ENCODE measurements at regions not wholly inside any gene's neighbourhood (a gene's known extent, or its start where the extent isn't known, plus 50 kb on each side); places are given as distances from the start of the nearest gene placed in this dataset.

DNA sequence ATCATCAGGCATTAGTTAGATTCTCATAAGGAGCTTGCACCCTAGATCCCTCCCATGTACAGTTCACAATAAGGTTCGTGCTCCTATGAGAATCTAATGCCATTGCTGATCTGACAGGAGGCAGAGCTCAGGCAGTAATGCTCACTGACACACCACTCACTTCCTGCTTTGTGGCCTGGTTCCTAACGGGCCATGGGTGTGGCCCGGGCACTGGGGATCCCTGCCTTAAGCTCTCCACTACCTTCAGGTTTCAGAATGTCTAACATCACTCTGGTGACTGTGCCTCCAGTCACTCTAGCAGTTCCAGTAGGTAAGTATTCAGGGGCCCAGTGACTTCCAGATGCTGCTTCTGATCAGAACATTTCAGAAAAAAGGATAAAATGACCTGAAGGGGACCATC is 152.4 kb downstream of the LRRC70 start:
- H3K27ac Mint-ChIP-seq = no peak overlapping the region
- no peaks in the 10 kb centered on the region for H3K36me3 Mint-ChIP-seq
- H3K4me3 Mint-ChIP-seq = no peak overlapping the region
- H3K27me3 Mint-ChIP-seq = peaks cover 3% of the 10 kb centered on the region
- no peaks in the 10 kb centered on the region for H3K4me1 Mint-ChIP-seq
- H3K9me3 Mint-ChIP-seq = peaks cover 0 to 12% (median 3%) of the 10 kb centered on the region in 3 donors

DNA sequence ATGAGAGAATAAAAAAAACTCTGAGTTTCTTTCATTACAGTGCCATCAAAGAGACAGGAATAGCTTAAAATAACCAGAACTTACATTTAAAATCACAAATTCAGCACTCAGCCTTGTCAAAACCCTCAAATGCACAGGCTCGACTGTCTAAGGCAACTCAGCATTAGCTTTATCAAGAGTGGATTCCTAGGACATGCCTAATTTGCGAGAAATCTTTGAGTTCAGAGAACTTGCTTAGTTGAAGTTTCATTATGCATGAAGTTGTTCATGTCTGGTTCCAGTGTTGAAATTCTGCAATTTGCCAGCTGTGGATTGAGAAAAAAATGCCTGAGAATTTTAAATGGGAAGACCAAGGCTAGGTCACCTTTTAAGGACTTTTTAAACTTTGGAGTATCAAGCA is 151.1 kb downstream of the LRRC70 start:
- Mint-ChIP-seq H3K36me3 (no peaks in the 10 kb centered on the region), H3K27ac (no peak overlapping the region), H3K4me3 (no peak overlapping the region), H3K9me3 (peaks cover 0 to 12% (median 3%) of the 10 kb centered on the region in 3 donors), H3K4me1 (no peaks in the 10 kb centered on the region), H3K27me3 (peaks cover 3% of the 10 kb centered on the region)

DNA sequence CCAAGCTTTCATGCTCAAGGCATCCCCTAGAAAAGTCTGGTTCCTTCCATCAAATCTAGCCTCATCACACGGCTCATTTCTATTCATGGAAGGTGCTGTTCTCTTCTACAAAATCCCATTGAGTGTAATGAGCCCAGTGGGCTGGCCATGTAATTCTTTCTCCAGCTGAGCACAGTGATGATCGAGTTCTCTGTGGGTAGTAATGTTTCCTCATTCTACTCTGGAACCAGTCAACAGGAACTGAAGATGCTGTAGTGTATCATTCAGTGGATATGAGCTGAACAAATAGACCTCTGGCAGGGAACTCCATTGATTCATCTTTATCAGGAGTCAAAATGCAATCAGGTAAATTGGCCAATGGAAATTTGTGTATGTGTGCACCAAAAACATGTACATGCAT is 149.2 kb downstream of the LRRC70 start:
- Mint-ChIP-seq H3K36me3 (no peaks in the 10 kb centered on the region), H3K9me3 (peaks cover 0 to 6% (median 3%) of the 10 kb centered on the region in 3 donors), H3K27me3 (peaks cover 3% of the 10 kb centered on the region), H3K4me3 (no peak overlapping the region), H3K4me1 (no peaks in the 10 kb centered on the region), H3K27ac (no peak overlapping the region)

DNA sequence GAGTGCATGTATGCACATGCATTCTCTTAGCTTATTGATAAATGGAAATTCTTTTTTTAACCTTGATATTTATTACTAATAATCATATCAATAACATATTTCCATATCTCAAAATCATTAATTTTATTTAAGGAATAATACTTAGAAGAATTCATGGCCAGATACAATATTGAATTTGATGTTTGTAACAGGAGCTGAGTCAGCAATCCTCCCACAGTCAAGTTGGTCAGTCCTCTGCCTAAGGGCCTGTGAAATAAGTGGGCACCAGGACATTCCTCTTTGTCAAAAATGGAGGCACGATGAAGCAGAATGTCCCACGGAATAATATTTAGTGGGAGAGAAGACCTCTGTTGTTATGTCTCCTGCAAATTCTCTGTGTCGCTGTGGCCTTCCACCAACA is 148.6 kb downstream of the LRRC70 start:
- Mint-ChIP-seq H3K9me3 (peaks cover 0 to 6% (median 3%) of the 10 kb centered on the region in 3 donors), H3K36me3 (no peaks in the 10 kb centered on the region), H3K27me3 (no peaks in the 10 kb centered on the region), H3K4me3 (no peak overlapping the region), H3K4me1 (no peaks in the 10 kb centered on the region), H3K27ac (no peak overlapping the region)

DNA sequence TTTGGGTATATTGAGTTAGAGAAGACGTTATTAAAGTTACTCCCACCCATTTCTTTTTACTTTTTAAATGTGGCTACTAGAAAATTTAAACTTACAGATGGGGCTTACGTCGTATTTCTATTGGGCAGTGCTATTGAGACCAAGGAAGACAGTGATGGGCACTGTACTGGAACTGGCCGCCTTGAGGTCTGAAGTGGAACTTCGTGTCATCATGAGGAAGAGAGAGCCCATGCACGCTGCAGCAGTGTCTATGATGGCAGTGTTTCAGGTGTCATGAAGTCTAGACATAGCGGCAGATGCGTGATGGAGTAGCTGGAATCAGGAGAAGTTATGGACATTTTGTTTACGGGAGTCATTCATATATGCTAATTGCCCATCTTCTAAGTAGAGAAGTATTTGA is 143.7 kb downstream of the LRRC70 start:
- peaks cover 0 to 2% (median 0%) of the 10 kb centered on the region in 3 donors for H3K9me3 Mint-ChIP-seq
- no peaks in the 10 kb centered on the region for H3K4me1 Mint-ChIP-seq
- H3K36me3 Mint-ChIP-seq = no peaks in the 10 kb centered on the region
- H3K27ac Mint-ChIP-seq = no peak overlapping the region
- H3K27me3 Mint-ChIP-seq = peaks cover 9% of the 10 kb centered on the region
- H3K4me3 Mint-ChIP-seq = no peak overlapping the region

DNA sequence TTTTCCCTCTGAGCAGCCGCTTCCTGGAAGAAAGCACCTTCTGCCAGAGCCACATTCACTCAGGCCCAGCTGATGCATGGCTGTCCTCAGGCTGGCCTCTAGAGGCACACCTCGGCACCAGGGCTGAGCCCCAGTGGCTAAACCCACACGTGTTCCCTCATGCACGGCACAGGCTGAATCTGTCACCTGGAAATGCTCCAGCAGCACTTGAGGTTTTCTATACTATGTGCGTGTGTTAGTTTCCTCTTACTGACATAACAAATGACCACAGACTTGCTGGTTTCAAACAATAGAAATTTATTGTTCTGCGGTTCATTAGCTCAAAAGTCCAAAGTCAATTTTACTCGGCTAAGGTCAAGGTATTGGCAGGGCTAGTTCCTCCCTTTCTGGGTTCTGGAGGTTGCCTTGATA is 141.4 kb downstream of the LRRC70 start:
- H3K27me3 Mint-ChIP-seq = peaks cover 9% of the 10 kb centered on the region
- H3K9me3 Mint-ChIP-seq = peaks cover 0 to 2% (median 0%) of the 10 kb centered on the region in 3 donors
- H3K4me1 Mint-ChIP-seq = no peaks in the 10 kb centered on the region
- no peak overlapping the region for H3K4me3 Mint-ChIP-seq
- no peaks in the 10 kb centered on the region for H3K36me3 Mint-ChIP-seq
- H3K27ac Mint-ChIP-seq = peak overlapping the region in 1 of 3 donors; percentile 5

DNA sequence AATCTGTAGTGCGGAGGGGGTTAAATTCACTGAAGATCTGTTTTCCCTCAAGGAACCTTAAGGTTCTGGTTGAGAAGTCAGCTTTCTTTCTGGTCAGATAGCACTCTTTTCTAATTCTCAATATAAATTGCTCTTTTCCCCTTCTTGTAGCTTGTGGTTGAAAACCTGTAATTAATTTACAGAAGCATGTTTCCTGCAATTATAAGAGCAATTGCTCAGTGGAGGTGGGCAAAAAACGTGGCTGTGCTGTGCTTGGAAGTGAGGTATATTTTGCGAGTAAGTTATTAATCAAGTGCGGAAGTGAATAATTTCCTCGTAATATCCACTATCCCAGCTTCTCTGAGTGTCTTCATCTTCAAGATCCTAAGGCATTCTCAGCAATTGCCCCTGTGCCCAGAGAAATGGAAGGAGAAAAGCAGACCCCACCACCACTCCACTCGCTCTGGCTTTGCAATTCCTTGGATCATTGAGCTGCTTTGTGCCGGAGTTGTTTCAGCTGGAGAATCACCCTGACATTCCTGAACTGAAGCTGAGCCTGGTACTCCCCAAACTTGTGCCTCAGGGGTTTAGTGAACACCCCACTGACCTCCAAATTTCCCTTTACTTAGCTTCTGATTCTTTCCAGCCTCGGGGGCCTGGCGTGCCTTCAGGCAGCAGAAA is 140.6 kb downstream of the LRRC70 start:
- Mint-ChIP-seq H3K4me3 (no peak overlapping the region), H3K36me3 (no peaks in the 10 kb centered on the region), H3K9me3 (peaks cover 0 to 2% (median 0%) of the 10 kb centered on the region in 3 donors), H3K4me1 (no peaks in the 10 kb centered on the region), H3K27ac (no peak overlapping the region), H3K27me3 (peaks cover 9% of the 10 kb centered on the region)

DNA sequence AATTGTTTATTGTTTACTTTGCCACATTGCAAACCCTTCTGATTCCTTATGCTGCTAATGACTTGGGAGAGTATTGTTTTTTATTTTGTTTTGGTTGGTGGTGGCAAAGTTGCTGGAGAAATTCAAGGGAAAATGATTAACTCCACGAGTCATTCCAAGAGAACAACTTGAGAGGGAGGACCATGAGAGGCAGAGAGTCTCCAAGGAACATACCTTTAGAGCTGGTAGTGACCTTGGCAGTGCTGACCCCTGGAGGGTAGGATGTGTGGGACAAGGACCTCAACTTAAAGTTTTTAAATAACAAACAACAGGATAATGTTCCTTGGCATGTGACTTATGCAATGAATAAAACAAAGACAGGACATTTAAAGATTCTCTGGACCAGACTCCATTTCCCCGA is 139.7 kb downstream of the LRRC70 start:
- H3K27ac Mint-ChIP-seq = no peak overlapping the region
- H3K4me3 Mint-ChIP-seq = no peak overlapping the region
- H3K27me3 Mint-ChIP-seq = peaks cover 9% of the 10 kb centered on the region
- H3K4me1 Mint-ChIP-seq = no peaks in the 10 kb centered on the region
- no peaks in the 10 kb centered on the region for H3K36me3 Mint-ChIP-seq
- H3K9me3 Mint-ChIP-seq = peaks cover 0 to 2% (median 0%) of the 10 kb centered on the region in 3 donors

DNA sequence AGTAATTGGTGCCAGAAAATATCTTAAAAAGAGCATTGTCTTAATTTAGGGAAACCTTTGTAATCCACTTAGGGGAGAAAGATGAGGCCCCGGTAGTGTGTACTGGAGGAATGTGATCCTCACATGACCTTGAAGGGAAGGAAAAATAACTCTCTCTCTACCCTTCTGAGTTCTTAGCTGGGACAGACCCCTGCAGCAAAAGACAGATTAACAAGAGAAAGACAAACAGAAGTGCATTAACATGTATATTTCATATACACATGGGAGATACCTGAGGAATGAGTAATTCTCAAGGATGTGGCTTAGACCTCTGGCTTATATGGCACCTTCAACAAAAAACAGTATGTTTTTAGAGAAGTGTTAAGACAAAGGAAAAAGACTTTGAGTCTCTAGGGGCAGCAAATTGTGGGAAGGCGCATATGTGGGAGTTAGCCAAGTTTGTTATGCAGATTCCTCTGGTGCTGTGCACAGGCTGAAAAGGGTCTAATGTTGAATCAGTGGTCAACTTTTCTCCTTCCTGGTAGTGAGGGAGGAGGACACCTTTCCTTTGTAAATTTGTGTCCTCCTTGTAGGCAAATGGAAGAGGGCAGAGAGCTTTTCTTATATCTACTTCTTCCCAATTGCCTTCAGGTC is 138.8 kb downstream of the LRRC70 start:
- Mint-ChIP-seq H3K27me3 (peaks cover 9% of the 10 kb centered on the region), H3K9me3 (peaks cover 0 to 2% (median 0%) of the 10 kb centered on the region in 3 donors), H3K4me1 (no peaks in the 10 kb centered on the region), H3K4me3 (no peak overlapping the region), H3K36me3 (no peaks in the 10 kb centered on the region), H3K27ac (no peak overlapping the region)

DNA sequence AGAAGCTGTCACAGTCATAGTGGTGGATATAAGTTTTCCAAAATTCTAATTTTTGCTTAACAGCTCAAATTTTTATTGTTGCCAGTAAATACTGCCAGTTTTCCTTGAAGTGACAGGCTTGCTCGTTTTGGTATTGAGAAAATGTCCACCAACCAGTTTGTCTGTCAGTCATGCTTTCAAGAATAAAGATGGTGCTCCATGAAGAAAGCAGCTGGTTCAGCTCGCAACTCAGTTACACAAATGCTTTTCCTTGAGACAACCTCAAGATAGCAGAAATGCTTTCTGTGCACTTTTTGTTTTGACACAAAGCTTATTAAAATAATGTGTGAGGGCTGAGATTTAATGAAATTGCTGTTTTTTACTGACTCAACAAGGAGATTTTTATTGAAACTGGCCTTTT is 135.7 kb downstream of the LRRC70 start:
- peaks cover 1% of the 10 kb centered on the region for H3K27me3 Mint-ChIP-seq
- no peak overlapping the region for H3K4me3 Mint-ChIP-seq
- no peaks in the 10 kb centered on the region for H3K4me1 Mint-ChIP-seq

DNA sequence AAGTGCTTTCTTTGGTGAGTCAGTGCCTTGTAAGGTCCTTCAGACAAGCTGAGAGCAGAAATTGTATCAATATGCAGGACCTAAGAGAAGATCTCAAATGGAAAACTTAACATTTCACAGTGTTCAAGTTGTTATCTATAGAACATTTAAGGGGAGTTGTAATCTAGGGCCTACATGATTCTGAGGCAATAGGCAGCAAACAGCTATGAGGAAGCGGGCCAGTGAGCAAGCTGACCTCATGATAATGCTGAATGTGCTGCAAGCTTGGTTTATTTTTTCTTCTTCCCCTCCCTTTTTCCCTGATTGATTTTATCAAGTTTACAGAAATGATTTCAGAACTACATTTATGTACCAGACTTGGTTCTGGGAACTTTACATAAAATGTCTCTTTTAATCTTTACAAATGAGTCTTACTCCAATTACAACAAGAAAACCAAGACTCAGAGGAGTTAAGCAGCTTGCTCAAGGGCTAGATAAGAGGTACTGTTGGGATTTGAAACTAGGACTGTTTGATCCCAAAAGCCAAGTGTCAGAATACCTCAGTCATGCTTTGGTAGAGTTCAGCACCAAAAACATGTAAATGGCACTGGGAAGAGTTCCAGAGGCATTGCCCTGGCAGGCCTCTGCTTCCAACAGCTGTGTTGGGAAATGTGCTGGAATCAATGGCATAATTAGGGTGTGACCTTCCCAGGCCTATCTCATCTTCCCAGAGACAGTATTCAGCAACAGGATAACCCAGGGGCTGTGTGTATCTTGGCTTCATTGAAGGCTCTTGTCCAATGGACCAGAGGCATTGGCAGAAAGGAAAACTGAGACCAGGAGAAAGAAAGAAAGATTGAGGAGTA is 130.1 kb downstream of the LRRC70 start:
- H3K36me3 Mint-ChIP-seq = peaks cover 2% of the 10 kb centered on the region
- no peak overlapping the region for H3K4me3 Mint-ChIP-seq
- no peak overlapping the region for H3K27ac Mint-ChIP-seq
- H3K9me3 Mint-ChIP-seq = peaks cover 0 to 3% (median 3%) of the 10 kb centered on the region in 3 donors
- H3K4me1 Mint-ChIP-seq = no peaks in the 10 kb centered on the region
- H3K27me3 Mint-ChIP-seq = no peaks in the 10 kb centered on the region

More for the DNA sequence above, 135.7 kb downstream of the LRRC70 start:
- Mint-ChIP-seq H3K9me3 (no peaks in the 10 kb centered on the region), H3K27ac (no peak overlapping the region), H3K36me3 (no peaks in the 10 kb centered on the region)

DNA sequence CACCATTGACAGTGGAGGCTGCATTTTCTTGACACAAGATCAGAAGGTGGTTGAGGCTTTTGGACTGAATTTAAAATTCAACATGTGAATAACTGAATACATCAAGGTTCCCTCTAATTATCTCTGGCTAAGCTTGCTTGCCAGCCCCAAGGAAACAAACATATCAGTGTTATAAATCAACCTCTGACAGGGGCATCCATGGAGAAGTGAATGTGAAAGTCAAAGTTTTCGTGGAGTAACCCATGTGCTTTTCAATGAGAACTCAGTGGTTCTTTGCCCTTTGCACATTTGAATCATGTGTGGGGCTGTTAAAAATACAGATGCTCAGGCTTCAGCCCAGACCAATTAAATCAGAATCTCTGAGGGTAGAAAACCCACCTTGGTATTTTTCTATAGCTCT is 128.9 kb downstream of the LRRC70 start:
- Mint-ChIP-seq H3K36me3 (peaks cover 2% of the 10 kb centered on the region), H3K4me1 (no peaks in the 10 kb centered on the region), H3K4me3 (no peak overlapping the region), H3K27ac (no peak overlapping the region), H3K27me3 (no peaks in the 10 kb centered on the region), H3K9me3 (peaks cover 0 to 3% (median 3%) of the 10 kb centered on the region in 3 donors)

DNA sequence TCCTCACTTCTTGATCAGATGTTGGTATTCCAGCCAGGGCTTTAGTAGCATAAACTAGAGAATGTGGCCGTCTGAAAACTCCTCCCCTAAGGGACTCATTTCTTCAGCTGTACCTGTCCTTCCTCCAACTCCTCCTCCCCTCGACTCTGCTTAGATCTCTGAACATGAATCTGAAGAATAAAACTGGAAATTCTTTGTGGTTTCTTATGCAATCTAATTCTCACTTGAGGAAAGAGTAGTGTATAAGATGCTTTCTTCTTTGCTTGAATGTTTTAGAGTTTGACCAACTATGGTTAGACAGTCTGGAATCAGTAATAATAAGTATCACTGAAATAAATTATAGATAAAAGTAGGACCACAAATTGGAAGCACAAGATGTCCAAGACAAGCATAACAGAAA is 128.5 kb downstream of the LRRC70 start:
- Mint-ChIP-seq H3K36me3 (peaks cover 2% of the 10 kb centered on the region), H3K4me1 (no peaks in the 10 kb centered on the region), H3K4me3 (no peak overlapping the region), H3K27me3 (no peaks in the 10 kb centered on the region), H3K9me3 (peaks cover 0 to 3% (median 3%) of the 10 kb centered on the region in 3 donors), H3K27ac (no peak overlapping the region)

DNA sequence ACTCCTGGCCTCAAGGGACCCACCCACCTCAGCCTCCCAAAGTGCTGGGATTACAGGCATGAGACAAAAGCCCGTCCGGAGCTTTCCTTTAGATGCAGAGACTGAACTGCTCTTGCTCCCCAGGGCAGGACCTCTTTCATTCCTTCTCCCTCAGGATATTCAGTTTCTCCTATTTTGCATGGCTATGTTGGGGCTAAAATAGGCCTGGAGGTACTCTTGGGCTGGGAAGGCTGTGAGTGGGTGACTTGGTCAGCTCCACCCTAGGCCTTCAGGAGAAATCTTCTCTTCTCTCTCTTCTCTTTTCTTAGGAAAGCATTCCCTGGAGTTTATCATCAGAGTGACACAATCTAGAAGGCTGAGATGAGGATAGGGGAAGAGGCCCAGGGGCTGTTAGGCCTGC is 126.4 kb downstream of the LRRC70 start:
- H3K4me3 Mint-ChIP-seq = no peak overlapping the region
- no peaks in the 10 kb centered on the region for H3K27me3 Mint-ChIP-seq
- peaks cover 0 to 3% (median 3%) of the 10 kb centered on the region in 3 donors for H3K9me3 Mint-ChIP-seq
- H3K4me1 Mint-ChIP-seq = no peaks in the 10 kb centered on the region
- H3K27ac Mint-ChIP-seq = no peak overlapping the region
- H3K36me3 Mint-ChIP-seq = peaks cover 2% of the 10 kb centered on the region

DNA sequence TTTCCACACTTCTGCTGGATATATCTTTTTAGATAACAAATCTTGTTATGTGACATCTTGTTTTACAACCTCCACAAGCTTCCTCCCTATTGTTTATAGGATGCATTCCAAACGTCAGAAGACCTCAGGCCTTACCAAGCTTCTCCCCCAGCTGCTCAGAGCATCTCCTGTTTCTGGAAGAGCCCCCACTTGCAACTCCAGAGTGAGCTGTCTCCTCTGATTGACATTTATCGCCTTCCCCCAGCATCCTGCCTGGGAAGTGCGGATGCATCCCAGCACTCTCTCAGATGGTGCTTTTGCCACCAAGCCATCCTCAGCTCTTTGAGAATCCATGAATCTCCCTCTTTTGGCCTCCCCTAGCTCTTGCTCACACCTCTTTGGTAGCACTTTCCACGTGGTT is 123.5 kb downstream of the LRRC70 start:
- Mint-ChIP-seq H3K36me3 (peaks cover 2% of the 10 kb centered on the region), H3K27me3 (no peaks in the 10 kb centered on the region), H3K4me3 (no peak overlapping the region), H3K27ac (no peak overlapping the region), H3K9me3 (peaks cover 0 to 1% (median 0%) of the 10 kb centered on the region in 3 donors), H3K4me1 (no peaks in the 10 kb centered on the region)

All from IgD-negative memory B cell (primary cell).